SH-SY5Y (cell line): ENCODE measurements at regions not wholly inside any gene's neighbourhood (a gene's known extent, or its start where the extent isn't known, plus 50 kb on each side); places are given as distances from the start of the nearest gene placed in this dataset.

ENCODE experiments used
- GATA2 ChIP-seq: IDR thresholded peaks from 2 replicates; pipeline ENCODE4 v1.6.1; 2011; ENCODE audit warnings: mild to moderate bottlenecking, low read depth, low read length
- GATA3 ChIP-seq: IDR thresholded peaks from 2 replicates; pipeline ENCODE4 v1.6.1; 2011; ENCODE audit warnings: low read depth, mild to moderate bottlenecking, low read length, moderate library complexity

GRCh38 chr3:18127174-18127858 lies 297.8 kb downstream of the SATB1 start:
- TF ChIP-seq GATA3 = no peak; the same call in 1 of the 2 replicates
- TF ChIP-seq GATA2 = 0 out of 2 replicates have a peak, but pooled peaks have one; percentile 2

GRCh38 chr3:18126772-18127171 lies 298.4 kb downstream of the SATB1 start:
- TF ChIP-seq GATA2 (peak; percentile 96), GATA3 (peak; percentile 96)

GRCh38 chr3:18124501-18124900 lies 300.6 kb downstream of the SATB1 start:
- TF ChIP-seq GATA2 (no peak), GATA3 (no peak)

GRCh38 chr3:18122264-18122663 lies 302.9 kb downstream of the SATB1 start:
- TF ChIP-seq GATA3 (no peak), GATA2 (no peak)

GRCh38 chr3:18121020-18121419 lies 304.1 kb downstream of the SATB1 start:
- TF ChIP-seq GATA3 = no peak
- no peak for TF ChIP-seq GATA2

- TF ChIP-seq GATA2 = no peak
- TF ChIP-seq GATA3 = no peak
These were observed 305.3 kb downstream of the SATB1 start for GRCh38 chr3:18119866-18120265.

GRCh38 chr3:18114894-18115293 lies 310.2 kb downstream of the SATB1 start:
- TF ChIP-seq GATA2 = no peak
- no peak for TF ChIP-seq GATA3

- TF ChIP-seq GATA2 (peak; percentile 99), GATA3 (peak; percentile 99)
These were observed 311.7 kb downstream of the SATB1 start for GRCh38 chr3:18113417-18113816.

GRCh38 chr3:18112674-18113375 lies 312.3 kb downstream of the SATB1 start:
- TF ChIP-seq GATA3 (no peak), GATA2 (no peak)

GRCh38 chr3:18111796-18112232 lies 313.3 kb downstream of the SATB1 start:
- TF ChIP-seq GATA2 (no peak), GATA3 (no peak)

GRCh38 chr3:18103591-18103990 lies 321.5 kb downstream of the SATB1 start:
- no peak for TF ChIP-seq GATA2
- TF ChIP-seq GATA3 = no peak

- TF ChIP-seq GATA2 (no peak), GATA3 (no peak)
These were observed 325.0 kb downstream of the SATB1 start for GRCh38 chr3:18100121-18100520.

GRCh38 chr3:18099611-18100010 lies 325.5 kb downstream of the SATB1 start:
- no peak for TF ChIP-seq GATA3
- TF ChIP-seq GATA2 = no peak

GRCh38 chr3:18098960-18099587 lies 326.1 kb downstream of the SATB1 start:
- no peak for TF ChIP-seq GATA2
- no peak for TF ChIP-seq GATA3
